HEK293T (cell line): ENCODE measurements at regions not wholly inside any gene's neighbourhood (a gene's known extent, or its start where the extent isn't known, plus 50 kb on each side); places are given as distances from the start of the nearest gene placed in this dataset.

Experiments used
- CTCF ChIA-PET: fragments of 350-600 bp; formaldehyde crosslinking; extraction: SDS; loops from one replicate; lab custom pipeline; 2021; ENCODE audit warnings: antibody characterized with exemption, inconsistent platforms; lab: Yijun Ruan, JAX
- POLR2A ChIA-PET: fragments of 350-600 bp; formaldehyde crosslinking; extraction: SDS; loops from one replicate; lab custom pipeline; 2020; ENCODE audit warnings: antibody characterized with exemption, inconsistent platforms; lab: Yijun Ruan, JAX
- DNase-seq: peaks from one replicate; pipeline ENCODE4 v3.0.0; 2012; ENCODE audit warnings: mixed read lengths; ENCODE audit errors: extremely low spot score
- ARNT ChIP-seq: fragments of 450-650 bp; IDR thresholded peaks from 2 replicates; pipeline ENCODE4 v1.6.1; 2017; ENCODE audit warnings: mild to moderate bottlenecking
- BHLHE40 ChIP-seq: fragments of 450-650 bp; IDR thresholded peaks from 2 replicates; pipeline ENCODE4 v1.6.1; 2016; ENCODE audit warnings: mild to moderate bottlenecking, moderate library complexity, borderline replicate concordance
- CTBP1 ChIP-seq: fragments of 450-650 bp; IDR thresholded peaks from 2 replicates; pipeline ENCODE4 v1.6.1; 2016; ENCODE audit warnings: borderline replicate concordance
- ELF4 ChIP-seq: fragments of 450-650 bp; IDR thresholded peaks from 2 replicates; pipeline ENCODE4 v1.6.1; 2017; ENCODE audit warnings: antibody characterized with exemption
- FOXA1 ChIP-seq: fragments of 450-650 bp; IDR thresholded peaks from 2 replicates; pipeline ENCODE4 v1.6.1; 2016; ENCODE audit warnings: mild to moderate bottlenecking
- FOXK2 ChIP-seq: fragments of 450-650 bp; IDR thresholded peaks from 2 replicates; pipeline ENCODE4 v1.6.1; 2016; ENCODE audit warnings: mild to moderate bottlenecking
- FOXM1 ChIP-seq: fragments of 450-650 bp; IDR thresholded peaks from 2 replicates; pipeline ENCODE4 v1.6.1; 2017; ENCODE audit warnings: mild to moderate bottlenecking, borderline replicate concordance
- HDGF ChIP-seq: fragments of 450-650 bp; IDR thresholded peaks from 2 replicates; pipeline ENCODE4 v1.6.1; 2017; ENCODE audit warnings: antibody characterized with exemption, borderline replicate concordance
- L3MBTL2 ChIP-seq: fragments of 450-650 bp; conservative IDR thresholded peaks from 2 replicates; pipeline ENCODE4 v1.6.1; 2016; ENCODE audit warnings: mild to moderate bottlenecking
- LEF1 ChIP-seq: fragments of 450-650 bp; IDR thresholded peaks from 2 replicates; pipeline ENCODE4 v1.6.1; 2017; ENCODE audit warnings: mild to moderate bottlenecking, borderline replicate concordance
- NFRKB ChIP-seq: fragments of 450-650 bp; IDR thresholded peaks from 2 replicates; pipeline ENCODE4 v1.6.1; 2016; ENCODE audit warnings: mild to moderate bottlenecking, moderate library complexity
- PKNOX1 ChIP-seq: fragments of 450-650 bp; IDR thresholded peaks from 2 replicates; pipeline ENCODE4 v1.6.1; 2016
- SP1 ChIP-seq: fragments of 450-650 bp; IDR thresholded peaks from 2 replicates; pipeline ENCODE4 v1.6.1; 2017
- SUZ12 ChIP-seq: fragments of 450-650 bp; IDR thresholded peaks from 2 replicates; pipeline ENCODE4 v1.6.1; 2016; ENCODE audit warnings: mild to moderate bottlenecking
- TARDBP ChIP-seq: fragments of 450-650 bp; IDR thresholded peaks from 2 replicates; pipeline ENCODE4 v1.6.1; 2016
- ZNF384 ChIP-seq: fragments of 450-650 bp; IDR thresholded peaks from 2 replicates; pipeline ENCODE4 v1.6.1; 2016

DNA sequence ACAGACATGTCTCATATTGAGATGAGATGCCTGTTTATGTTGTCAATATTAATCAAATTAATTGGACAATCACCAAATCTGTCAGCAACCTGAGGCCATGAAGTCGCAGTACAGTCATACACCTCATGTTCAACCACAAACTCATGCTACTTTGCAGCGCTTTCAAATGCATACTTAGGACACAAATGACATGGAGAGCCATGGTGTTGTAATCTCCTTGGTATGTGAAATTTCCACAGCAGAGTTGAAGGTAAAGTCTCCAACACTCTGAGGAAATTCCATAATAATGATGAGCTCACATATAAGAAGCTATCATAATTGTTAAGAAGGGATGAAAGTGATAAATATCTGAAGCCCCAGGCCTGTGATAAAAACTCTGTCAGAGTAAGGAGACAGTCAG lies 873.9 kb downstream of the MCTP2 start:
- ChIA-PET POLR2A (no interaction called here), CTCF (no interaction called here)
- no peak for TF ChIP-seq SUZ12
- DNase-seq = no peak

DNA sequence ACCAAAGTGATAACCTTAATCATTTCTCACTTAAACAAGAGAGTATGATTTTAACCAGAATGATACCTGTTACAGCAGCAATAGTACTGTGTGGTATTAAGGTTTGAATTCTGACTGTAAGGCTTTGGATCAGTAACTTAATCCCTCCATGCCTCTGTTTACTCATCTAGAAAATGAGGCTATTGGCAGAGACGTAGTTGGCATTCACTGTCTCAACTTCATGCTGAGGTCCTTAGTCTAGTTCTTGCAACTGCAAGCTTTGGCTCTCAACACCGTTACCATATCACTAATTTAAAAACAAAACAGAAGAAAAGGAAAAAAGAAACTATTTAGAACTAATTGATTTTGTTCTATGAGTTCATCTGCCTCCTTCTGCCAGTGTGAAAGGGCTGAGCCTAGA lies 875.4 kb downstream of the MCTP2 start:
- TF ChIP-seq FOXA1 = no peak
- ChIA-PET POLR2A (no interaction called here), CTCF (no interaction called here)
- no peak for DNase-seq

GRCh38 chr15:95108673-95109072 lies 877.3 kb downstream of the MCTP2 start:
- CTCF ChIA-PET = no interaction called here
- POLR2A ChIA-PET = no interaction called here
- TF ChIP-seq NFRKB = no peak
- no peak for TF ChIP-seq ELF4
- TF ChIP-seq SP1 = no peak
- TF ChIP-seq FOXA1 = no peak
- TF ChIP-seq HDGF = no peak
- TF ChIP-seq L3MBTL2 = no peak
- DNase-seq = no peak

GRCh38 chr15:95111969-95112368 lies 880.6 kb downstream of the MCTP2 start:
- DNase-seq = no peak
- ChIA-PET POLR2A (no interaction called here), CTCF (interaction anchor here (0.6 kb wide), 1 partner anchor 8 kb away, joined by 4 read pairs; no protein-coding TSS in a partner anchor)
- no peak for TF ChIP-seq HDGF
- no peak for TF ChIP-seq FOXA1
- no peak for TF ChIP-seq ARNT

- POLR2A ChIA-PET = no interaction called here
- TF ChIP-seq FOXK2 = no peak
- TF ChIP-seq NFRKB = no peak
- no peak for TF ChIP-seq ZNF384
- TF ChIP-seq FOXM1 = no peak
- no peak for TF ChIP-seq SP1
- TF ChIP-seq LEF1 = no peak
- TF ChIP-seq ELF4 = no peak
- TF ChIP-seq PKNOX1 = no peak
- no peak for TF ChIP-seq BHLHE40
- CTCF ChIA-PET = no interaction called here
- no peak for DNase-seq
Observed at GRCh38 chr15:95113041-95113440, 881.7 kb downstream of the MCTP2 start.

DNA sequence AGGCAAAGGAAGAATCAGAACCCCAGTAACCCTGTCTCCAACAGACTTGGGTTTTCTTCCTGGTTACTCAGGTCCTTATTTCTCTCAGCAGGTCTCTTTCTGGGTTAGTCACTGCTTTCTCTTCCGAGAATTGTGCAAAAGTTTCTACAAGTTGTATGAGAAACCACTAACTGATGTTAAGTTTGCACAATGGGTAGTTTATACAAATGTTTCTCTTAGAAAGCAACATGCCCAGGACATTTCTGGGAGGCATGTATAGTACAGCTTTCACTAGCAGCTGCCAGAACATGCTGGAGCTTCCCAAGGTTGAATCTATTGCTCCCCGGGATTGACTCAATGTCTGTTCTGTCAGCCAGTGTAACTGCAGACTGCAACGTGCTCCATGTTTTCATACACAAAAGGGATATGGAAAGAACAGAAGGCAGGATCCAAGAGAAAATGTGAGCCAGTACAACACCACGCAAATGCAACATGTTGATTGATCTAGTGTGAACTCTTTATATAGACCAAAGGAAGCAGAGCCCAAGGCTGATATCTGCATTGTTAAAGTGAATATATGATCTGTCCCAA lies 887.8 kb downstream of the MCTP2 start:
- ChIA-PET POLR2A (no interaction called here), CTCF (no interaction called here)
- DNase-seq = no peak
- TF ChIP-seq LEF1 (no peak), PKNOX1 (no peak), FOXK2 (no peak), FOXM1 (no peak), L3MBTL2 (no peak), FOXA1 (no peak), CTBP1 (no peak), ZNF384 (no peak), ELF4 (no peak), BHLHE40 (no peak), NFRKB (no peak), SUZ12 (no peak), ARNT (no peak), SP1 (no peak), TARDBP (no peak), HDGF (no peak)

DNA sequence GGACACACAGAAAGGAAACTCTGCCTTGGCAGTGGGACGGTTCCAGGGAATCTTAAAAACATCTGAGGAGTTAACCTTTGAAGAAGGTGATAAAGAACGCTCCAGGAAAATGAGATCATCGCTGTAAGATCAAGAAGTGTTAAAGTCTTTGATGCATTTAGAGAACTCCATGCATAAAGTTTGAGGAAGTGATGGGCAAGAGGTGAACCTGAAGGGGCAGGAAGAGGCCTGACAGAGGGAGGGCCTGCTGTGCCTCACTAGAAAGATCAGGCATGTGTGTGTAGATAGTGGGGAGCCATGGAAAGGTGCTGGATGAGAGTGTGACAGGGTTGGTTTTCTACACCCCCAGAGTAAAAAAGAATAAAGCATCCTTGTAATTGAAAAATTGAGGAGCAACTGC lies 889.2 kb downstream of the MCTP2 start:
- TF ChIP-seq SP1 (no peak), SUZ12 (no peak), CTBP1 (no peak), NFRKB (no peak), LEF1 (no peak), HDGF (no peak), L3MBTL2 (no peak), FOXA1 (no peak), ELF4 (no peak), FOXK2 (no peak), ARNT (no peak), ZNF384 (no peak), FOXM1 (no peak), PKNOX1 (no peak), TARDBP (no peak), BHLHE40 (no peak)
- no peak for DNase-seq
- ChIA-PET POLR2A (no interaction called here), CTCF (interaction anchor here (0.6 kb wide), 1 partner anchor 9 kb away, joined by 4 read pairs; no protein-coding TSS in a partner anchor)
